Thoracic aorta (tissue), 2 donors: ENCODE measurements at regions not wholly inside any gene's neighbourhood (a gene's known extent, or its start where the extent isn't known, plus 50 kb on each side); places are given as distances from the start of the nearest gene placed in this dataset.
"Not testable (repeated sequence)": the region's sequence is repeated elsewhere in the genome, so short reads cannot be mapped to it uniquely, and the experiment has no call there.

Source experiments
- ATAC-seq: fragments of 150-250 bp; one replicate; pipeline ENCODE4 v1.8.0; 2017; ENCODE audit warnings: low read depth; ENCODE audit not compliant: insufficient number of reproducible peaks, low FRiP score
- DNase-seq: peaks from one replicate; pipeline ENCODE4 v3.0.0-alpha.2; 2020; ENCODE audit warnings: low spot score
- H3K27ac ChIP-seq, 2 donors: fragments of 200-600 bp; sonication (generic); 1 replicate in 1 of 2; 2 replicates in 1 of 2; pipeline ENCODE4 v1.5.1; 2016; ENCODE audit warnings: mild to moderate bottlenecking in 2 of 2, moderate library complexity in 2 of 2
- H3K27me3 ChIP-seq: fragments of 200-600 bp; sonication (generic); replicated peaks from 2 replicates; pipeline ENCODE4 v1.6.0; 2016; ENCODE audit warnings: mild to moderate bottlenecking; ENCODE audit not compliant: insufficient read depth
- H3K36me3 ChIP-seq: fragments of 200-600 bp; sonication (generic); one replicate; pipeline ENCODE4 v1.5.1; 2016
- H3K4me1 ChIP-seq, 2 donors: fragments of 200-600 bp; sonication (generic); 1 replicate in 1 of 2; 2 replicates in 1 of 2; pipeline versions ENCODE4 v1.5.1 to v1.6.0; 2016; ENCODE audit warnings: low read depth in 2 of 2, mild to moderate bottlenecking in 1 of 2; ENCODE audit not compliant: control insufficient read depth in 1 of 2
- H3K4me3 ChIP-seq: fragments of 200-600 bp; sonication (generic); 2 replicates; pipeline ENCODE4 v1.5.1; 2016; ENCODE audit warnings: mild to moderate bottlenecking
- H3K9me3 ChIP-seq: fragments of 200-600 bp; sonication (generic); 2 replicates; pipeline ENCODE4 v1.5.1; 2016
- CTCF ChIP-seq: fragments of 200-600 bp; sonication (generic); IDR thresholded peaks from one replicate; pipeline ENCODE4 v1.5.1; 2019; ENCODE audit warnings: antibody characterized with exemption

- ATAC-seq, result no peak
Observed at GRCh38 chr10:117801691-117802090, 245.1 kb downstream of the RAB11FIP2 start.

GRCh38 chr10:117804470-117805011 lies 242.2 kb downstream of the RAB11FIP2 start:
- no peaks in the 10 kb centered on the region for H3K9me3 ChIP-seq
- ATAC-seq (no peak), DNase-seq (no peak)
- no peak overlapping the region for H3K4me3 ChIP-seq
- H3K27ac ChIP-seq, result no peak overlapping the region
- H3K36me3 ChIP-seq, result no peaks in the 10 kb centered on the region
- H3K27me3 ChIP-seq, result no peaks in the 10 kb centered on the region
- no peaks in the 10 kb centered on the region for H3K4me1 ChIP-seq
- TF ChIP-seq CTCF, result no peak

More at GRCh38 chr10:117801691-117802090, 245.1 kb downstream of the RAB11FIP2 start:
- no peaks in the 10 kb centered on the region for H3K27me3 ChIP-seq
- no peaks in the 10 kb centered on the region for H3K9me3 ChIP-seq
- no peak overlapping the region for H3K27ac ChIP-seq
- no peak for TF ChIP-seq CTCF
- H3K4me1 ChIP-seq, result no peaks in the 10 kb centered on the region
- no peak overlapping the region for H3K4me3 ChIP-seq
- no peaks in the 10 kb centered on the region for H3K36me3 ChIP-seq
- no peak for DNase-seq

- no peak overlapping the region for H3K27ac ChIP-seq
- H3K4me3 ChIP-seq, result no peak overlapping the region
- ATAC-seq, result no peak
- no peaks in the 10 kb centered on the region for H3K9me3 ChIP-seq
- no peak for TF ChIP-seq CTCF
- no peaks in the 10 kb centered on the region for H3K36me3 ChIP-seq
- no peaks in the 10 kb centered on the region for H3K27me3 ChIP-seq
- H3K4me1 ChIP-seq, result no peaks in the 10 kb centered on the region
- no peak for DNase-seq
Observed at GRCh38 chr10:117805139-117805538, 241.6 kb downstream of the RAB11FIP2 start.

GRCh38 chr10:117807441-117807840 lies 239.3 kb downstream of the RAB11FIP2 start:
- no peaks in the 10 kb centered on the region for H3K36me3 ChIP-seq
- ATAC-seq (no peak), DNase-seq (no peak)
- TF ChIP-seq CTCF, result no peak
- H3K9me3 ChIP-seq, result no peaks in the 10 kb centered on the region
- no peak overlapping the region for H3K4me3 ChIP-seq
- H3K27me3 ChIP-seq, result no peaks in the 10 kb centered on the region
- no peak overlapping the region for H3K27ac ChIP-seq
- no peaks in the 10 kb centered on the region for H3K4me1 ChIP-seq

GRCh38 chr10:117815816-117816215 lies 230.9 kb downstream of the RAB11FIP2 start:
- H3K9me3 ChIP-seq, ATAC-seq, H3K4me1 ChIP-seq, H3K4me3 ChIP-seq, H3K27ac ChIP-seq, DNase-seq, H3K27me3 ChIP-seq, H3K36me3 ChIP-seq: not testable (repeated sequence)

- Histone ChIP-seq H3K9me3 (no peaks in the 10 kb centered on the region), H3K36me3 (no peaks in the 10 kb centered on the region), H3K27me3 (no peaks in the 10 kb centered on the region), H3K4me3 (no peak overlapping the region), H3K27ac (no peak overlapping the region), H3K4me1 (no peaks in the 10 kb centered on the region)
- no peak for TF ChIP-seq CTCF
- DNase-seq, result no peak
- ATAC-seq, result no peak
Observed at GRCh38 chr10:117817116-117817515, 229.6 kb downstream of the RAB11FIP2 start.
